HG02884 (cell line): ENCODE measurements at regions not wholly inside any gene's neighbourhood (a gene's known extent, or its start where the extent isn't known, plus 50 kb on each side); places are given as distances from the start of the nearest gene placed in this dataset.
"Not testable (repeated sequence)": the region's sequence is repeated elsewhere in the genome, so short reads cannot be mapped to it uniquely, and the experiment has no call there.

ENCODE experiments used
- ATAC-seq: cut with Tn5 transposase; IDR thresholded peaks from one replicate; pipeline ENCODE4 v1.9.1; 2021; ENCODE audit warnings: mild to moderate bottlenecking, moderate library complexity; ENCODE audit not compliant: unreplicated experiment

GRCh38 chr7:66535414-66536329, 93.0 kb upstream of the KCTD7 start:
- ATAC-seq: no peak

DNA sequence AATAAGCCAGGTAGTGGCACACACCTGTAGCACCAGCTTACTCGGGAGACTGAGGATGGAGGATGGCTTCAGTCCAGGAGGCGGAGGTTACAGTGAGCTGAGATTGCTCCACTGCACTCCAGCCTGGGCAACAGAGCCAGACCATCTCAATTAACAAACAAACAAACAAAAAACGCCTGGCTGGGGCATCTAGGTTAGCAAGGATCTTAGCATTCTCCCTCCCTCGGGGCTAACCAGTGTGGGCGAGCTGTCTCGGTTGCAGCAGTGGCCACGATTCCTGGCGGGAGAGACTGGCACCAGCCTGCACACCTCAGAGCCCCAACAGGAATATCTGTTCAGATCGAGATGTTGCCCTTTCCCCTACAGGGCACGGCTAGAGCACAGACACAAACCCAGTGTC, 91.3 kb upstream of the KCTD7 start:
- no peak for ATAC-seq

GRCh38 chr7:66537876-66538275, 90.8 kb upstream of the KCTD7 start:
- ATAC-seq: no peak

DNA sequence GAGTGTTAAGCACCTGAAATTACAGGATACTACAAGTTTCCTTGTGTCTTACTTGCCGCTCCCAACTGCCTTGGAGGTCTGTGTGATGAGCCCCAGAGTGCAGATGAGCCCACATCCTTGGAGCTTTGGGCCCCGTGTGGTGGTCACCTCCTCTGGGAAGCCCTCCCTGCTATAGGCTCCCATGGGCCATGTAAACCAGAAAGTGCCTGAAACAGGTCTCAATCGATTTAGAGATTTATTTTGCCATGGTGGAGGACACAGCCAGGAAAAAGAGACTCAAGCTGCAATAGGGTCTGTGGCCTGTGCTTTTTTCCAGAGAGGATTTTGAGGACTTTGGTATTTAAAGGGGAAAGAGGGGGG, 89.4 kb upstream of the KCTD7 start:
- no peak for ATAC-seq

- ATAC-seq: no peak
Measured at GRCh38 chr7:66539902-66540375, 88.7 kb upstream of the KCTD7 start.

DNA sequence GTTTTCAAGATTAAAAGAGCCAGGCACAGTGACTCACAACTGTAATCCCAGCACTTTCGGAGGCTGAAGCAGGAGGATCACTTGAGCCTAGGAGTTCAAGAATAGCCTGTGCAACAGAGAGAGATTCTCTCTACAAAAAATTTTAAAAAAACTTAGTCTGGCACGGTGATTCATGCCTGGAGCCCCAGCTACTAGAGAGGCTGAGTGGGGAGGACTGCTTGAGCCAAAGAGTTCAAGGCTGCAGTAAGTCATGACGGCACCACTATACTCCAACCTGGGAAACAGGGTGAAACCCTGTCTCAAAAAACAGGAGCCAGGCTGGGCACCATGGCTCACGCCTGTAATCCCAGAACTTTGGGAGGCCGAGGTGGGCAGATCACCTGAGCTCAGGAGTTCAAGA, 86.6 kb upstream of the KCTD7 start:
- ATAC-seq: no peak

- ATAC-seq: no peak
Measured at GRCh38 chr7:66542528-66543269, 86.0 kb upstream of the KCTD7 start.

- ATAC-seq: no peak
Measured at GRCh38 chr7:66549466-66549865, 79.2 kb upstream of the KCTD7 start.

DNA sequence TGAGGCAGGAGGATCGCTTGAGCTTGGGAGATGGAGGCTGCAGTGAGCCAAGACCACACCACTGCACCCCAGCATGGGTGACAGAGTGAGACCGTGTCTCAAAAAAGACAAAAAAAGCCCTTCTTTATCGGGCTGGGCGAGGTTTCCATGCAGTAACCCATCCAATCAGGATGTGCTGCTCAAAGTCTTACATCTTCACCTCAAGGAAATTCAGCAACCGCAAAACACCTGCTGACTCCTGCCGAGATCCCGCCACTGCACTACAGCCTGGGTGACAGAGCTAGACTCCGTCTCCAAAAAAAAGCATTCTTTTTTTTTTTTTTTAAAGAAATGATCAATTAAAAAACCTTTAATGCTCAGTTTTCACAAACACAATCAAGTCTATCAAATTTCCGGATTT, 75.7 kb upstream of the KCTD7 start:
- no peak for ATAC-seq

- ATAC-seq: not testable (repeated sequence)
Measured at GRCh38 chr7:66553675-66554074, 75.0 kb upstream of the KCTD7 start.

GRCh38 chr7:66554291-66554690, 74.4 kb upstream of the KCTD7 start:
- ATAC-seq: not testable (repeated sequence)

DNA sequence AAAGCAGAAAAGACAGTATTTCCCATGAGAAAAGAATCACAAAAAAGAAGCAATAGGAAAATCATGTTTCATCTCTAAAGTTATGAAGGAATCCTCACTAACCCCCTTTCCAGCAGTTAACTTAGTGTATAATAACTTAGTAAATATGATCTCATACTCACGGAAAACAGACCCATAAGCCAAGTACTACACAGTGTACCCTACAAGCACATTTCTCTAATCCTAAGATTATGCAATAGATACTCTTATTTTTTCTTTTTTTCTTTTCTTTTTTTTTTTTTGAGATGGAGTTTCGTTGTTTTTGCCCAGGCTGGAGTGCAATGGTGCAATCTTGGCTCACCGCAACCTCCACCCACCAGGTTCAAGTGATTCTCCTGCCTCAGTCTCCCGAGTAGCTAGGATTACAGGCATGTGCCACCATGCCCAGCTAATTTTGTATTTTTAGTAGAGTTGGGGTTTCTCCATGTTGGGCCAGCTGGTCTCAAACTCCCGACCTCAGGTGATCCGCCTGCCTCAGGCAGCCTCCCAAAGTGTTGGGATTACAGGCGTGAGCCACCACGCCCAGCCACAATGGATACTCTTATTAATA, 73.7 kb upstream of the KCTD7 start:
- not testable (repeated sequence) for ATAC-seq

GRCh38 chr7:66556177-66556548, 72.5 kb upstream of the KCTD7 start:
- no peak for ATAC-seq

DNA sequence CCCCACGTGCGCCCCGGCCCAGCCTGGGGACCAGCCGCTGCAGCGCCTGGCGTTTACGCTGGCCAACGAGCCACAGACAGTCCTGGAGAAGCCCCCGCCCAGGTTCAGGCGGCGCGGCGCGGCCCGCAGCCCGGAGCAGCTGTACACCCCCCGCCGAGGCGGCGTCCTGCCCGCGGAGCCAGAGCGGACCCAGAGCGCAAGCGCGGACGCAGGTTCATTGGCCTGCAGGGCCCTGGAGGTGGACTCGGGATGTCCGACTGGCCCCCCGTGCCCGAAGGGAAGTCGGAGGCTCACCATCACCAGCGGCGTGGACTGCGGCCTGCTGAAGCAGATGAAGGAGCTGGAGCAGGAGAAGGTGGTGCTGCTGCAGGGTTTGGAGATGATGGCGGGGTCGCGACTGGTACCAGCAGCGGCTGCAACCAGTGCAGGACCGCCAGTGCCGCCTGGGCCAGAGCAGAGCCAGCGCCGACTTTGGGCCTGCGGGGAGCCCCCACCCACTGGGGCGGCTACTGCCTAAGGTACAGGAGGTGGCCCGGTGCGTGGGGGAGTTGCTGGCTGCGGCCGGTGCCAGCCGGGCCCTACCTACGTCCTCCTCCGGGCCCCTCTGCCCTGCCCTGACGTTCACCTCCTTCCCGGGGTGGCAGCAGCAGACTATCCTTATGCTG, 72.0 kb upstream of the KCTD7 start:
- no peak for ATAC-seq

- ATAC-seq: no peak
Measured at GRCh38 chr7:66557214-66558200, 71.2 kb upstream of the KCTD7 start.

GRCh38 chr7:66558201-66558641, 70.5 kb upstream of the KCTD7 start:
- no peak for ATAC-seq

GRCh38 chr7:66558660-66559465, 69.8 kb upstream of the KCTD7 start:
- ATAC-seq: no peak

DNA sequence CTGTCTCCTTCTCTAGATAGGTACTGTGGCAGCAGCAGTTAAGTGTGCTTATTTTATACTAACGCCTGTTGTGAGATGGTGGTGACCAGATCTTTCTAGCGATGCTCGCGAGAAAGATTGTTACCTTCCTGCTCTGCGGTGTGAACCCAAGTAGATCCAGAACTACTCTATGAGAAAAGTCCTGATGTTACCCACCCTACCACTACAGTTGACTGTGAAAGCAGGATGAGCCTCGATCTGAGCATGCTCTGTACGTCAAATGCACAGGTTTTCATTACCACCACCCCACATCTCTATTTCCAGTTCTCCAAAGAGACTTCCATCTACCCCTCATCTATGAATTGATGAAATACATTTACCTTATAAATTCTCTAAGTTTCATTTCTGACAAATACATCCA, 64.6 kb upstream of the KCTD7 start:
- no peak for ATAC-seq

- not testable (repeated sequence) for ATAC-seq
Measured at GRCh38 chr7:66570179-66570578, 58.5 kb upstream of the KCTD7 start.
